ES-I3 (cell line): ENCODE measurements at regions not wholly inside any gene's neighbourhood (a gene's known extent, or its start where the extent isn't known, plus 50 kb on each side); places are given as distances from the start of the nearest gene placed in this dataset.

Source experiments
- H3K36me3 ChIP-seq: 2 replicates; pipeline ENCODE4 v1.6.1; 2013; ENCODE audit warnings: mild to moderate bottlenecking, low read length, control low read depth, moderate library complexity; ENCODE audit not compliant: insufficient read depth
- H3K4me1 ChIP-seq: 2 replicates; pipeline ENCODE4 v1.6.1; 2013; ENCODE audit warnings: mild to moderate bottlenecking, control low read depth, low read length; ENCODE audit not compliant: insufficient read depth
- H3K9ac ChIP-seq: 2 replicates; pipeline ENCODE4 v1.6.1; 2013; ENCODE audit warnings: low read depth, mild to moderate bottlenecking, low read length, moderate library complexity
- H3K9me3 ChIP-seq: 2 replicates; pipeline ENCODE4 v1.6.1; 2013; ENCODE audit warnings: mild to moderate bottlenecking, low read length, moderate library complexity; ENCODE audit not compliant: control insufficient read depth, insufficient read depth

- H3K36me3 ChIP-seq = no peaks in the 10 kb centered on the region
- no peaks in the 10 kb centered on the region for H3K9me3 ChIP-seq
- no peak overlapping the region for H3K9ac ChIP-seq
- H3K4me1 ChIP-seq = no peaks in the 10 kb centered on the region; the same call in 1 of the 2 replicates
These were observed 218.9 kb downstream of the PLOD2 start for GRCh38 chr3:145942052-145942451.

GRCh38 chr3:145943952-145944351 lies 217.0 kb downstream of the PLOD2 start:
- Histone ChIP-seq H3K9me3 (no peaks in the 10 kb centered on the region), H3K4me1 (no peaks in the 10 kb centered on the region; the same call in 1 of the 2 replicates), H3K9ac (no peak overlapping the region), H3K36me3 (no peaks in the 10 kb centered on the region)

GRCh38 chr3:145951441-145951840 lies 209.5 kb downstream of the PLOD2 start:
- H3K9ac ChIP-seq = no peak overlapping the region
- no peaks in the 10 kb centered on the region for H3K9me3 ChIP-seq
- H3K36me3 ChIP-seq = no peaks in the 10 kb centered on the region
- H3K4me1 ChIP-seq = no peaks in the 10 kb centered on the region

- no peaks in the 10 kb centered on the region for H3K9me3 ChIP-seq
- no peak overlapping the region for H3K9ac ChIP-seq
- H3K36me3 ChIP-seq = no peaks in the 10 kb centered on the region
- H3K4me1 ChIP-seq = no peaks in the 10 kb centered on the region
These were observed 208.4 kb downstream of the PLOD2 start for GRCh38 chr3:145952536-145952935.

- H3K36me3 ChIP-seq = no peaks in the 10 kb centered on the region
- no peak overlapping the region for H3K9ac ChIP-seq
These were observed 207.7 kb downstream of the PLOD2 start for GRCh38 chr3:145953316-145953715.

GRCh38 chr3:145959457-145960088 lies 201.4 kb downstream of the PLOD2 start:
- Histone ChIP-seq H3K9me3 (no peaks in the 10 kb centered on the region), H3K9ac (no peak overlapping the region), H3K4me1 (no peaks in the 10 kb centered on the region), H3K36me3 (no peaks in the 10 kb centered on the region)

More at GRCh38 chr3:145953316-145953715, 207.7 kb downstream of the PLOD2 start:
- Histone ChIP-seq H3K4me1 (no peaks in the 10 kb centered on the region), H3K9me3 (no peaks in the 10 kb centered on the region)

GRCh38 chr3:145963111-145963510 lies 197.9 kb downstream of the PLOD2 start:
- Histone ChIP-seq H3K9me3 (no peaks in the 10 kb centered on the region), H3K4me1 (no peaks in the 10 kb centered on the region), H3K9ac (no peak overlapping the region)

GRCh38 chr3:145967043-145967442 lies 193.9 kb downstream of the PLOD2 start:
- no peaks in the 10 kb centered on the region for H3K4me1 ChIP-seq
- H3K9ac ChIP-seq = no peak overlapping the region
- no peaks in the 10 kb centered on the region for H3K36me3 ChIP-seq
- no peaks in the 10 kb centered on the region for H3K9me3 ChIP-seq

More at GRCh38 chr3:145963111-145963510, 197.9 kb downstream of the PLOD2 start:
- no peaks in the 10 kb centered on the region for H3K36me3 ChIP-seq

GRCh38 chr3:145971186-145971585 lies 189.8 kb downstream of the PLOD2 start:
- Histone ChIP-seq H3K36me3 (no peaks in the 10 kb centered on the region), H3K9ac (no peak overlapping the region), H3K4me1 (no peaks in the 10 kb centered on the region), H3K9me3 (no peaks in the 10 kb centered on the region)

- H3K9me3 ChIP-seq = no peaks in the 10 kb centered on the region
- H3K4me1 ChIP-seq = no peaks in the 10 kb centered on the region; the same call in 1 of the 2 replicates
- H3K36me3 ChIP-seq = no peaks in the 10 kb centered on the region
- no peak overlapping the region for H3K9ac ChIP-seq
These were observed 188.1 kb downstream of the PLOD2 start for GRCh38 chr3:145972851-145973250.

- no peaks in the 10 kb centered on the region; the same call in 1 of the 2 replicates for H3K4me1 ChIP-seq
These were observed 179.9 kb downstream of the PLOD2 start for GRCh38 chr3:145981056-145981455.

GRCh38 chr3:145983101-145983500 lies 177.9 kb downstream of the PLOD2 start:
- Histone ChIP-seq H3K9ac (no peak overlapping the region), H3K4me1 (no peaks in the 10 kb centered on the region), H3K9me3 (no peaks in the 10 kb centered on the region), H3K36me3 (no peaks in the 10 kb centered on the region)

More at GRCh38 chr3:145981056-145981455, 179.9 kb downstream of the PLOD2 start:
- Histone ChIP-seq H3K36me3 (no peaks in the 10 kb centered on the region), H3K9me3 (no peaks in the 10 kb centered on the region), H3K9ac (no peak overlapping the region)
